ENCODE measurements at regions not wholly inside any gene's neighbourhood (a gene's known extent, or its start where the extent isn't known, plus 50 kb on each side); places are given as distances from the start of the nearest gene placed in this dataset.

GRCh38 chr2:116718451-116718850 is 1096.0 kb upstream of the DDX18 start:
- Histone ChIP-seq H3K9ac (no peak overlapping the region), H3K27me3 (ENCODE audit: insufficient read depth, low read depth) (no peaks in the 10 kb centered on the region), H3K79me2 (ENCODE audit: insufficient read depth, low read depth) (no peaks in the 10 kb centered on the region), H2AFZ (ENCODE audit: low read depth) (no peak overlapping the region), H3K4me3 (IDR thresholded peaks at IDR 0.05; ENCODE audit: insufficient read depth, low read depth, low read length) (no peak overlapping the region), H3K27ac (no peak overlapping the region), H3K36me3 (ENCODE audit: insufficient read depth) (no peaks in the 10 kb centered on the region), H3K4me1 (ENCODE audit: low read depth, poor library complexity, severe bottlenecking) (no peaks in the 10 kb centered on the region), H3K4me2 (no peak overlapping the region), H4K20me1 (ENCODE audit: insufficient read depth) (no peaks in the 10 kb centered on the region)
- TF ChIP-seq, protein P1, sequence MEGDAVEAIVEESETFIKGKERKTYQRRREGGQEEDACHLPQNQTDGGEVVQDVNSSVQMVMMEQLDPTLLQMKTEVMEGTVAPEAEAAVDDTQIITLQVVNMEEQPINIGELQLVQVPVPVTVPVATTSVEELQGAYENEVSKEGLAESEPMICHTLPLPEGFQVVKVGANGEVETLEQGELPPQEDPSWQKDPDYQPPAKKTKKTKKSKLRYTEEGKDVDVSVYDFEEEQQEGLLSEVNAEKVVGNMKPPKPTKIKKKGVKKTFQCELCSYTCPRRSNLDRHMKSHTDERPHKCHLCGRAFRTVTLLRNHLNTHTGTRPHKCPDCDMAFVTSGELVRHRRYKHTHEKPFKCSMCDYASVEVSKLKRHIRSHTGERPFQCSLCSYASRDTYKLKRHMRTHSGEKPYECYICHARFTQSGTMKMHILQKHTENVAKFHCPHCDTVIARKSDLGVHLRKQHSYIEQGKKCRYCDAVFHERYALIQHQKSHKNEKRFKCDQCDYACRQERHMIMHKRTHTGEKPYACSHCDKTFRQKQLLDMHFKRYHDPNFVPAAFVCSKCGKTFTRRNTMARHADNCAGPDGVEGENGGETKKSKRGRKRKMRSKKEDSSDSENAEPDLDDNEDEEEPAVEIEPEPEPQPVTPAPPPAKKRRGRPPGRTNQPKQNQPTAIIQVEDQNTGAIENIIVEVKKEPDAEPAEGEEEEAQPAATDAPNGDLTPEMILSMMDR (conservative IDR thresholded peaks at IDR 0.05; ENCODE audit: low read depth, low read length): no peak

DNA sequence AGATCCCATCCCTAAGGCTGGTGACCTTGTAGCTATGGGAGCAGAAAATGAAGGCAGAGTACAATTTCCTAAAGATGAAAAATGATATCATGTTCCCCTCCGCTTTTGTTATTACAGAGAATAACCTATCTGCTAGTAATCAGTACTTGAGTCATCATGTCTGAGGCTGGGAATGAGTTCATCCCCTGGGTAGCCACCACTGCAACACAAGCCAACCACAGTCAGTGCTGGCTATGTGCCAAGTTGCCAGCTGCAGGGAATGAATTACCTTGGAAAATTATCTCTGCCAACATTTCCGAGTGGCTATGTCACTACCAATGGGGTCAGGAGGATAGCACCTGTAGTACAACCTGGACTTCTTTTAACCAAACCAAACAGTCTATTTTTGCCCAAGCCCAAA is 1094.7 kb upstream of the DDX18 start:
- H3K4me3 ChIP-seq (IDR thresholded peaks at IDR 0.05; ENCODE audit: insufficient read depth, low read depth, low read length): no peak overlapping the region
- H4K20me1 ChIP-seq (ENCODE audit: insufficient read depth): no peaks in the 10 kb centered on the region
- H3K9ac ChIP-seq: no peak overlapping the region
- no peak overlapping the region for H3K4me2 ChIP-seq
- no peak overlapping the region for H3K27ac ChIP-seq
- TF ChIP-seq, protein P1 (conservative IDR thresholded peaks at IDR 0.05; ENCODE audit: low read depth, low read length): no peak
- H3K79me2 ChIP-seq (ENCODE audit: insufficient read depth, low read depth): no peaks in the 10 kb centered on the region
- H2AFZ ChIP-seq (ENCODE audit: low read depth): no peak overlapping the region
- no peaks in the 10 kb centered on the region for H3K36me3 ChIP-seq (ENCODE audit: insufficient read depth)
- no peaks in the 10 kb centered on the region for H3K27me3 ChIP-seq (ENCODE audit: insufficient read depth, low read depth)
- H3K4me1 ChIP-seq (ENCODE audit: low read depth, poor library complexity, severe bottlenecking): no peaks in the 10 kb centered on the region

GRCh38 chr2:116724550-116724949 is 1089.9 kb upstream of the DDX18 start:
- Histone ChIP-seq H3K4me1 (ENCODE audit: low read depth, poor library complexity, severe bottlenecking) (no peaks in the 10 kb centered on the region), H3K27ac (no peak overlapping the region), H3K36me3 (ENCODE audit: insufficient read depth) (no peaks in the 10 kb centered on the region), H3K79me2 (ENCODE audit: insufficient read depth, low read depth) (no peaks in the 10 kb centered on the region), H3K4me3 (IDR thresholded peaks at IDR 0.05; ENCODE audit: insufficient read depth, low read depth, low read length) (no peak overlapping the region), H3K4me2 (no peak overlapping the region), H3K9ac (no peak overlapping the region), H4K20me1 (ENCODE audit: insufficient read depth) (no peaks in the 10 kb centered on the region), H3K27me3 (ENCODE audit: insufficient read depth, low read depth) (no peaks in the 10 kb centered on the region), H2AFZ (ENCODE audit: low read depth) (no peak overlapping the region)
- TF ChIP-seq, protein P1 (conservative IDR thresholded peaks at IDR 0.05; ENCODE audit: low read depth, low read length): no peak

- Histone ChIP-seq H4K20me1 (ENCODE audit: insufficient read depth) (no peaks in the 10 kb centered on the region), H3K4me3 (IDR thresholded peaks at IDR 0.05; ENCODE audit: insufficient read depth, low read depth, low read length) (no peak overlapping the region), H3K9ac (no peak overlapping the region), H3K27me3 (ENCODE audit: insufficient read depth, low read depth) (no peaks in the 10 kb centered on the region), H3K27ac (no peak overlapping the region), H3K4me1 (ENCODE audit: low read depth, poor library complexity, severe bottlenecking) (no peaks in the 10 kb centered on the region), H2AFZ (ENCODE audit: low read depth) (no peak overlapping the region), H3K36me3 (ENCODE audit: insufficient read depth) (no peaks in the 10 kb centered on the region), H3K4me2 (no peak overlapping the region), H3K79me2 (ENCODE audit: insufficient read depth, low read depth) (no peaks in the 10 kb centered on the region)
- TF ChIP-seq, protein P1 (conservative IDR thresholded peaks at IDR 0.05; ENCODE audit: low read depth, low read length): no peak
Observed at GRCh38 chr2:116732322-116732721, 1082.2 kb upstream of the DDX18 start.
